Parathyroid adenoma (tissue), 2 donors: ENCODE measurements at regions not wholly inside any gene's neighbourhood (a gene's known extent, or its start where the extent isn't known, plus 50 kb on each side); places are given as distances from the start of the nearest gene placed in this dataset.

Source experiments
- H2AFZ ChIP-seq: fragments of 300-600 bp; sonication (generic); one replicate; pipeline ENCODE4 v1.7.0; 2017; ENCODE audit warnings: antibody characterized with exemption, mild to moderate bottlenecking
- H3K27ac ChIP-seq: fragments of 300-600 bp; sonication (generic); one replicate; pipeline ENCODE4 v1.7.0; 2017
- H3K27me3 ChIP-seq: fragments of 300-600 bp; sonication (generic); one replicate; pipeline ENCODE4 v1.7.0; 2017; ENCODE audit warnings: low read length; ENCODE audit not compliant: control insufficient read depth, insufficient read depth
- H3K36me3 ChIP-seq: fragments of 300-600 bp; sonication (generic); one replicate; pipeline ENCODE4 v1.7.0; 2017; ENCODE audit warnings: low read length; ENCODE audit not compliant: control insufficient read depth, insufficient read depth
- H3K4me1 ChIP-seq: fragments of 300-600 bp; sonication (generic); one replicate; pipeline ENCODE4 v1.7.0; 2017; ENCODE audit warnings: control low read depth
- H3K4me2 ChIP-seq: fragments of 300-600 bp; sonication (generic); one replicate; pipeline ENCODE4 v1.7.0; 2017; ENCODE audit warnings: low read length
- H3K4me3 ChIP-seq: fragments of 300-600 bp; sonication (generic); one replicate; pipeline ENCODE4 v1.7.0; 2017; ENCODE audit warnings: low read depth, low read length
- H3K79me2 ChIP-seq: fragments of 300-600 bp; sonication (generic); one replicate; pipeline ENCODE4 v1.7.0; 2017; ENCODE audit warnings: control low read depth
- H3K9ac ChIP-seq: fragments of 300-600 bp; sonication (generic); one replicate; pipeline ENCODE4 v1.7.0; 2017; ENCODE audit warnings: mild to moderate bottlenecking
- H3K9me3 ChIP-seq: fragments of 300-600 bp; sonication (generic); one replicate; pipeline ENCODE4 v1.7.0; 2017; ENCODE audit warnings: low read length; ENCODE audit not compliant: control insufficient read depth
- TF ChIP-seq, protein P1 (sequence below): fragments of 300-600 bp; sonication (generic); IDR thresholded peaks from one replicate; pipeline ENCODE4 v1.7.0; 2017; ENCODE audit warnings: antibody characterized with exemption, mild to moderate bottlenecking
- donor health status: primary hyperparathyroidism.

DNA sequence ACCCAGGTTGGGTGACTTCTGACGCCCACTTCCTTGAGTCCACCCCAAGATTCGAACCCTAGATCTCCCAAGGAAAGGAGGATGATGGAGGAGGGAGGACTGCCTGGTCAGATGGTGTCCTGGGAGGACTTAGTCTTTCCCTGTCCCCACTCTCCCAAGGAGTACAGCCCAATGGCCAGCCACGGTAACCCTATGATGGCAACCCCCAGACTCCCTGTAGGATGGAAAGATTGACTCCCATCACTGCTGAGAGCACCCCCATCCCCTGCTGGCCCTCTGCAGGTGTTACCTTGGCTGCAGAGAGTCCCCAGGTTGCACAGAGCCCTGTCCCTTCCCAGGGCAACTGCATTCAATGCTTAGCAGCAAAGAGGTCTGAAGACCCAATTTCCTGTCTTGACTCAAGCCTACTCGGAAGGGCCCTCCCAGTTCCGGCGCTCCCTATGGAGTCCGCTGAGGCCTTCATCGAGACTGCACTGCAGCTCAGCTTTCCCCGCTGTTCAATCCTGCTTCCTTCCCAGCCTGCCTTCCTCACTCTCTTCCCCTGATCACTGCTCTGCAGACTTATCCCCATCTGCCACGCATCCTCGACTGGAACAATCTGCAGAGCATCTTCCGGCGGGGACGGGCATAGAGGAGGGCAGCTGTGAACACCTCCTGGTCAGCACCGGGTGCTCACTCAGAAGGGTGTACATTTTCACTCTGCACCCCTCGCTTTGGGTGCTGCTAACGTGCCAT, 50.8 kb upstream of the OCM2 start:
- Histone ChIP-seq H2AFZ (no peak overlapping the region), H3K9ac (no peak overlapping the region), H3K9me3 (no peaks in the 10 kb centered on the region), H3K36me3 (no peaks in the 10 kb centered on the region), H3K27me3 (no peaks in the 10 kb centered on the region), H3K4me2 (no peak overlapping the region), H3K4me1 (no peaks in the 10 kb centered on the region), H3K4me3 (no peak overlapping the region), H3K79me2 (no peaks in the 10 kb centered on the region), H3K27ac (no peak overlapping the region)
- TF ChIP-seq, protein P1, sequence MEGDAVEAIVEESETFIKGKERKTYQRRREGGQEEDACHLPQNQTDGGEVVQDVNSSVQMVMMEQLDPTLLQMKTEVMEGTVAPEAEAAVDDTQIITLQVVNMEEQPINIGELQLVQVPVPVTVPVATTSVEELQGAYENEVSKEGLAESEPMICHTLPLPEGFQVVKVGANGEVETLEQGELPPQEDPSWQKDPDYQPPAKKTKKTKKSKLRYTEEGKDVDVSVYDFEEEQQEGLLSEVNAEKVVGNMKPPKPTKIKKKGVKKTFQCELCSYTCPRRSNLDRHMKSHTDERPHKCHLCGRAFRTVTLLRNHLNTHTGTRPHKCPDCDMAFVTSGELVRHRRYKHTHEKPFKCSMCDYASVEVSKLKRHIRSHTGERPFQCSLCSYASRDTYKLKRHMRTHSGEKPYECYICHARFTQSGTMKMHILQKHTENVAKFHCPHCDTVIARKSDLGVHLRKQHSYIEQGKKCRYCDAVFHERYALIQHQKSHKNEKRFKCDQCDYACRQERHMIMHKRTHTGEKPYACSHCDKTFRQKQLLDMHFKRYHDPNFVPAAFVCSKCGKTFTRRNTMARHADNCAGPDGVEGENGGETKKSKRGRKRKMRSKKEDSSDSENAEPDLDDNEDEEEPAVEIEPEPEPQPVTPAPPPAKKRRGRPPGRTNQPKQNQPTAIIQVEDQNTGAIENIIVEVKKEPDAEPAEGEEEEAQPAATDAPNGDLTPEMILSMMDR, result no peak

DNA sequence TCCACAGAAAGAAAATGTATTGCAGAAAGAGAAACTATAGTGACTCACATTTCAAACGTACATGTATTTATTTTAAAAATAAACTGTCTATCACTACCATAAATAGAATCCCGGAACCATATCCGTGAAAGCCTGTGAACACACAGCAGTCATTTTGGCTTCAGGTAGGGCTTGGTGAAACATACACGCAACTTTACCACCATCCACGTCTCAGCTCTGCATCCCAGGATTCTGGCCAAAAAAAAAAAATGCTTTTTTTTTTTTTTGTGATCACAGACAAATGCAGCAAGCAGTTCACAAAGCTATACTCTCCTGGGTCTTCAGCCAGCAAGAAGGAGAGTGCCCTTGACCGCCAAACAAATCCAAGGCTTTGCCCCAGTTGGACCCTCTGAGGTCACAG, 56.8 kb upstream of the OCM2 start:
- no peaks in the 10 kb centered on the region for H3K27me3 ChIP-seq
- TF ChIP-seq, protein P1, result no peak
- H3K27ac ChIP-seq, result no peak overlapping the region
- H3K9me3 ChIP-seq, result no peaks in the 10 kb centered on the region
- no peak overlapping the region for H3K9ac ChIP-seq
- H3K4me1 ChIP-seq, result no peaks in the 10 kb centered on the region
- no peak overlapping the region for H3K4me2 ChIP-seq
- H2AFZ ChIP-seq, result no peak overlapping the region
- H3K36me3 ChIP-seq, result no peaks in the 10 kb centered on the region
- no peaks in the 10 kb centered on the region for H3K79me2 ChIP-seq
- no peak overlapping the region for H3K4me3 ChIP-seq

DNA sequence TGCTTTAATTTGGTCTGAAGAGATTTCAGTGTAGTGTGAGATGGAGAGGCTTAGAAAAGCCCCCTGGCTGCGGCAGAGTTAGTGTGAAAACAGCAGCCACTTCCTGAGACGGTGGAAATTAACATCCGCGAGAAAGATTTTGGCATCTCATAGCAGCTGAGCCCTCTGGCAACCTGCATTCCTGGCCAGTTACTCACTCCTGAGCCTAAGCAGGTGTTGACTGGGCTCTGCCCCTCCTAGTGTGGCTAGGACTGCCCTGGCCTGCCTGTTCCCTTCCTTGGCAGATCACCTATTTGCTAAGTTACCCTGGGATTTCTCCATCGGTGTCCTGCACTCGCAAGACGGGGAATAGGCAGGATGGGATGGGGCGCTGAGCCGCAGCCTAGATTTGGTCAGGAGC, 57.6 kb upstream of the LMTK2 start:
- no peak overlapping the region for H3K9ac ChIP-seq
- no peak overlapping the region for H3K4me2 ChIP-seq
- no peak overlapping the region for H3K27ac ChIP-seq
- H3K9me3 ChIP-seq, result no peaks in the 10 kb centered on the region
- TF ChIP-seq, protein P1, result no peak
- H3K27me3 ChIP-seq, result no peaks in the 10 kb centered on the region
- H2AFZ ChIP-seq, result no peak overlapping the region
- no peaks in the 10 kb centered on the region for H3K4me1 ChIP-seq
- H3K36me3 ChIP-seq, result no peaks in the 10 kb centered on the region
- H3K4me3 ChIP-seq, result no peak overlapping the region
- no peaks in the 10 kb centered on the region for H3K79me2 ChIP-seq

DNA sequence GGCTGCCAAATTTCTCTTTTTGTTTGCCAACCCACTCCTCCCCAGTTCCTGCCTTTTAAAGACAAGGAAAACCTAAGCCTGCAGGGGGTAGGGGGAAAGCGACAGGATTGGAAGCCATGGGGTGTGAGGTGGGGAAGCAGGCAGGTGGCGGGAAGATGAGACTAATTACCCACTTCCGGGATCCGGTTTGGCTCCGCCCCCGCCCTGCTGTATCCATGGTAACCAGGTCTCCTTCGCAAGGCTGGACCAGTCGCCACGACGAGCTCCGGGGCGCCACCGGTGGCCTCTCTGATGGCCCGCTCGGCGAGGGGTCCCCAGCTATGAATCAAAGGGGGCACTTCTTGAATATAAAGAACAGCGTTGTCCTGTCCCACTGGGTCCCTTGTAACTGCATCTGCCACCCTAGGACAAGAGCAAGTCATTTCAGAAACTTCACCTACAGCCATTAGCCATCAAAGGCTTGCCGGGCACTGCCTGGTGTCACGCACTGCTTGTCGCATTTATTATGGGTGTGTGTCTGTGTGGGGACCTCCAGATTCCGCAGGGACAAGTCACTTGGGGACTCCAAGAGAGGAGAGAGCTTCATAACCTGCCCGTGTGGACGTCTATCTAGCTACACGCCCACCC, 55.4 kb upstream of the LMTK2 start:
- Histone ChIP-seq H3K36me3 (no peaks in the 10 kb centered on the region), H3K27me3 (no peaks in the 10 kb centered on the region), H3K4me2 (no peak overlapping the region), H3K4me1 (no peaks in the 10 kb centered on the region), H2AFZ (peak overlapping the region; percentile 64), H3K4me3 (no peak overlapping the region), H3K9me3 (no peaks in the 10 kb centered on the region), H3K27ac (no peak overlapping the region), H3K9ac (no peak overlapping the region), H3K79me2 (no peaks in the 10 kb centered on the region)
- TF ChIP-seq, protein P1, result no peak

DNA sequence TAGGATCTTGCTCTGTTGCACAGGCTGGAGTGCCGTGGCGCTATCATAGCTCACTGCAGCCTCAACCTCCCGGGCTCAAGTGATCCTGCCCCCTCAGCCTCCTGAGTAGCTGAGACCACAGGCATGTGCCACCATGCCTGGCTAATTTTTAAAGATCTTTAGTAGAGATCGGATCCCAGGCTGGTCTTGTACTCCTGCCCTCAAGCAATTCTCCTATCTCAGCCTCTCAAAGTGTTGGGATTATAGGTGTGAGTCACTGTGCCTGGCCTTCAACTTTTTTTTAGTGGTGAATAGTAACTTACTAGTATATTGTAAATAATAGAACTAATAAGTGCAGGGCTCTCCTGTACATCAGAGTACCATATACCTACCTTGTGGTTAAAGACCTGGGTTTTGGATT, 52.1 kb upstream of the LMTK2 start:
- H3K9ac ChIP-seq, result no peak overlapping the region
- no peak overlapping the region for H3K27ac ChIP-seq
- TF ChIP-seq, protein P1, result no peak
- H2AFZ ChIP-seq, result no peak overlapping the region
- no peaks in the 10 kb centered on the region for H3K9me3 ChIP-seq
- H3K36me3 ChIP-seq, result no peaks in the 10 kb centered on the region
- no peaks in the 10 kb centered on the region for H3K4me1 ChIP-seq
- H3K27me3 ChIP-seq, result no peaks in the 10 kb centered on the region
- no peaks in the 10 kb centered on the region for H3K79me2 ChIP-seq
- H3K4me3 ChIP-seq, result no peak overlapping the region
- H3K4me2 ChIP-seq, result no peak overlapping the region
